Activated naive CD4-positive, alpha-beta T cell treated with anti-CD3 and anti-CD28 coated beads, Interleukin-2, amount 50 U/mL, for 24 hours (primary cell): ENCODE measurements at regions not wholly inside any gene's neighbourhood (a gene's known extent, or its start where the extent isn't known, plus 50 kb on each side); places are given as distances from the start of the nearest gene placed in this dataset.
"Not testable (repeated sequence)": the region's sequence is repeated elsewhere in the genome, so short reads cannot be mapped to it uniquely, and the experiment has no call there.

Experiments used
- H3K27ac Mint-ChIP-seq: one replicate; pipeline ENCODE4 v1.8.0; 2021; ENCODE audit warnings: mild to moderate bottlenecking, mixed read lengths
- H3K27me3 Mint-ChIP-seq: one replicate; pipeline ENCODE4 v1.8.0; 2021; ENCODE audit warnings: mixed read lengths
- H3K36me3 Mint-ChIP-seq: one replicate; pipeline ENCODE4 v1.8.0; 2021; ENCODE audit warnings: mixed read lengths
- H3K4me1 Mint-ChIP-seq: one replicate; pipeline ENCODE4 v1.8.0; 2021; ENCODE audit warnings: mixed read lengths
- H3K4me3 Mint-ChIP-seq: one replicate; pipeline ENCODE4 v1.8.0; 2021; ENCODE audit warnings: mild to moderate bottlenecking, mixed read lengths
- H3K9me3 Mint-ChIP-seq: one replicate; pipeline ENCODE4 v1.8.0; 2021; ENCODE audit warnings: mixed read lengths

DNA sequence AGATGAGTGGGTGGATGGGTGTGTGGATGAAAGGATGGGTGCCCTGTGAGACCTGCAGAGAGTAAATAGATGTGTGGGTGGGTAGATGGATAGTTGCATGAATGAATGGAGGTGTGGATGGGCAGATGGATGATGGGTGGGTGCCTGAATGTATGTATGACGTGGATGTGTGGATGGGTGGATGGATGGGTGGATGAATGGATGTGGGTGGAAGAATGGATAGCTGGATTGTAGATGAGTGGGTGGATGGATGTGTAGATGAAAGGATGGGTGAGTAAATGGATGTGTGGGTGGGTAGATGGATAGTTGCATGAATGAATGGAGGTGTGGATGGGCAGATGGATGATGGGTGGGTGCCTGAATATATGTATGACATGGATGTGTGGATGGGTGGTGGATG is 374.7 kb downstream of the BRD1 start:
- H3K4me3 Mint-ChIP-seq, H3K27ac Mint-ChIP-seq, H3K4me1 Mint-ChIP-seq, H3K9me3 Mint-ChIP-seq, H3K36me3 Mint-ChIP-seq: not testable (repeated sequence)
- H3K27me3 Mint-ChIP-seq, result peaks cover 16% of the 10 kb centered on the region

DNA sequence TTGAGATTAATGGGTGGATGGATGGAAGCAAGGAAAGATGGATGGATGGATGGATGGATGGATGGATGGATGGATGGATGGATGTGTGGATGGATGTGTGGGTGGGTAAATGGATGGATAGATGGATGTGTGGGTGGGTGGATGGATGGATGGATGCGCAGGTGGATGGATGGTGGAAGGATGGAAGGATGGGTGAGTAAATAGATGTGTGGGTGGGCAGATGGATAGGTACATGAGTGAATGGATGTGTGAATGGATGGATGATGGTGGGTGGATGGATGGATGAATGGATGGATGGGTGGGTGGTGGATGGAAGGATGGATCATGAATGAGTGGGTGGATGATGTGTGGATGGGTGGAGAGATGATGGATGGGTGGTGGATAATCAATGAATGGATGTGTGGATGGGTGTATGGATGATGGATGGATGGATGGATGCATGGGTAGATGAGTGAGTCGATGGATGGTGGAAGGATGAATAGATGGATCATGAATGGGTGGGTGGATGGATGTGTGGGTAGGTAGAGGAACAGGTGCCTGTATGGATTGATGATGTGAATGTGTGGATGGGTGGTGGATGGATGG is 375.2 kb downstream of the BRD1 start:
- Mint-ChIP-seq H3K36me3 (no peaks in the 10 kb centered on the region), H3K27me3 (peaks cover 19% of the 10 kb centered on the region), H3K4me1 (no peaks in the 10 kb centered on the region), H3K4me3 (no peak overlapping the region), H3K9me3 (no peaks in the 10 kb centered on the region), H3K27ac (no peak overlapping the region)

- Mint-ChIP-seq H3K36me3 (no peaks in the 10 kb centered on the region), H3K9me3 (no peaks in the 10 kb centered on the region), H3K27ac (no peak overlapping the region), H3K27me3 (peaks cover 21% of the 10 kb centered on the region), H3K4me1 (no peaks in the 10 kb centered on the region), H3K4me3 (no peak overlapping the region)
Measured at GRCh38 chr22:49451070-49451840, 376.4 kb downstream of the BRD1 start.

- no peaks in the 10 kb centered on the region for H3K36me3 Mint-ChIP-seq
- no peaks in the 10 kb centered on the region for H3K9me3 Mint-ChIP-seq
- no peak overlapping the region for H3K4me3 Mint-ChIP-seq
- peaks cover 23% of the 10 kb centered on the region for H3K27me3 Mint-ChIP-seq
- no peak overlapping the region for H3K27ac Mint-ChIP-seq
- H3K4me1 Mint-ChIP-seq, result no peaks in the 10 kb centered on the region
Measured at GRCh38 chr22:49450498-49450897, 377.2 kb downstream of the BRD1 start.

GRCh38 chr22:49449811-49450446 is 377.7 kb downstream of the BRD1 start:
- peaks cover 22% of the 10 kb centered on the region for H3K27me3 Mint-ChIP-seq
- no peak overlapping the region for H3K27ac Mint-ChIP-seq
- no peak overlapping the region for H3K4me3 Mint-ChIP-seq
- no peaks in the 10 kb centered on the region for H3K4me1 Mint-ChIP-seq
- H3K36me3 Mint-ChIP-seq, result no peaks in the 10 kb centered on the region
- no peaks in the 10 kb centered on the region for H3K9me3 Mint-ChIP-seq

- H3K36me3 Mint-ChIP-seq, result no peaks in the 10 kb centered on the region
- no peaks in the 10 kb centered on the region for H3K4me1 Mint-ChIP-seq
- H3K9me3 Mint-ChIP-seq, result no peaks in the 10 kb centered on the region
- H3K4me3 Mint-ChIP-seq, result no peak overlapping the region
- H3K27me3 Mint-ChIP-seq, result peaks cover 22% of the 10 kb centered on the region
- H3K27ac Mint-ChIP-seq, result no peak overlapping the region
Measured at GRCh38 chr22:49449377-49449776, 378.3 kb downstream of the BRD1 start.

DNA sequence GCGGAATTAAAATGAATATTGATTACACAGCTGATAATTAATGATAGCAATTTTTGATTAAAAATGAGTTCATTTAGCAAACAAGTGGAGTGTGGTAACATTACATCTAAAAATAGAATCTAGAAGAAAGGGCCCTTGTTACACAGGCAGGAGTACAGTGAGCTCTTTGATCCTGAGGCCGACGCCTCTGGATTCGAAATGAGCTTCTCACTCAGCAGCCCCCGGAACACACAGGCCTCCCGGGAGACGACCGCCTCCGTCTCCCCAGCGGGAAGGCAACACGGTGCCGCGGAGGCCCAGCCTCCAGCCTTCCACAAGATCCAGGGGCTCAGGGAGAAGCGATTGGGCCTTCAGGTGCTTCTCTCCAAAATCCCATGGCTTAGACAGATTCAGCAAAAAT is 379.1 kb downstream of the BRD1 start:
- Mint-ChIP-seq H3K4me3 (no peak overlapping the region), H3K27ac (no peak overlapping the region), H3K27me3 (peaks cover 22% of the 10 kb centered on the region), H3K4me1 (no peaks in the 10 kb centered on the region), H3K36me3 (no peaks in the 10 kb centered on the region), H3K9me3 (no peaks in the 10 kb centered on the region)

GRCh38 chr22:49447837-49448236 is 379.8 kb downstream of the BRD1 start:
- H3K4me3 Mint-ChIP-seq, result no peak overlapping the region
- peaks cover 23% of the 10 kb centered on the region for H3K27me3 Mint-ChIP-seq
- H3K36me3 Mint-ChIP-seq, result no peaks in the 10 kb centered on the region
- no peak overlapping the region for H3K27ac Mint-ChIP-seq
- H3K4me1 Mint-ChIP-seq, result no peaks in the 10 kb centered on the region
- no peaks in the 10 kb centered on the region for H3K9me3 Mint-ChIP-seq

DNA sequence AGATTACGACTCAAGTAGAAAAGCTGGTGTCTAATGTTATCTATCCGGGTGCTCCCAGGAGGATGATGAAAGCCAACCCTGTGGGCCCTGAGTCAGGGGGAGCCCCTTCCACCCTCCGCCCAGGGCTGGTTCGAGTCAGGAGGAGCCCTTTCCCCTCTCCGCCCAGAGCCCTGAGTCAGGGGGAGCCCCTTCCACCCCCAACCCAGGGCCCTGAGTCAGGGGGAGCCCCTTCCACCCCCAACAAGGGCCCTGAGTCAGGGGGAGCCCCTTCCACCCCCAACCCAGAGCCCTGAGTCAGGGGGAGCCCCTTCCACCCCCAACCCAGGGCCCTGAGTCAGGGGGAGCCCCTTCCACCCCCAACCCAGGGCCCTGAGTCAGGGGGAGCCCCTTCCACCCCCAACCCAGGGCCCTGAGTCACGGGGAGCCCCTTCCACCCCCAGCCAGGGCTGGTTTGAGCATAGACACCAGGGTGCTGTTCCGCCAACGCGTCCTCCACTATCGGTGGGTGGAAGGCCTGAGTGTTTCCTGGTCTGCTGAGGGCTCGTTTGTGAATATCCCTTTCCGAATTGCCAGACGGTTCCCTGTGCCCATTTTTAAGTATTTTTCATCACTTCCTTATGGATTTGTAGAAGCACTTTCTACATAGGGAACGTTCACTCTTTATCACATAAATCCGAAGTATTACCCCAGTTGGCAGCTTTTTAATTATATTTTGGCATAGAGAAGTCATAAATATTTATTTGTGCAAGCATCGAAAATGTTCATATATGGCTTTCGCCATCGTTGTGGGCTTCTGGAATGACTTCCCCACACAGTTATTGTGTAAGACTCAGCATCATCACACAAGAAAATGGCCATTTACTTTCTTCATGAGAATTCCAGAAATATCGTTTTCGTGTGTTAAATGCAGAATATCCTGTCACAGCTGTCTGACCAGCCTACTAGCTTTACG is 380.6 kb downstream of the BRD1 start:
- Mint-ChIP-seq H3K9me3 (no peaks in the 10 kb centered on the region), H3K4me3 (no peak overlapping the region), H3K36me3 (no peaks in the 10 kb centered on the region), H3K27ac (no peak overlapping the region), H3K27me3 (peaks cover 24% of the 10 kb centered on the region), H3K4me1 (no peaks in the 10 kb centered on the region)

DNA sequence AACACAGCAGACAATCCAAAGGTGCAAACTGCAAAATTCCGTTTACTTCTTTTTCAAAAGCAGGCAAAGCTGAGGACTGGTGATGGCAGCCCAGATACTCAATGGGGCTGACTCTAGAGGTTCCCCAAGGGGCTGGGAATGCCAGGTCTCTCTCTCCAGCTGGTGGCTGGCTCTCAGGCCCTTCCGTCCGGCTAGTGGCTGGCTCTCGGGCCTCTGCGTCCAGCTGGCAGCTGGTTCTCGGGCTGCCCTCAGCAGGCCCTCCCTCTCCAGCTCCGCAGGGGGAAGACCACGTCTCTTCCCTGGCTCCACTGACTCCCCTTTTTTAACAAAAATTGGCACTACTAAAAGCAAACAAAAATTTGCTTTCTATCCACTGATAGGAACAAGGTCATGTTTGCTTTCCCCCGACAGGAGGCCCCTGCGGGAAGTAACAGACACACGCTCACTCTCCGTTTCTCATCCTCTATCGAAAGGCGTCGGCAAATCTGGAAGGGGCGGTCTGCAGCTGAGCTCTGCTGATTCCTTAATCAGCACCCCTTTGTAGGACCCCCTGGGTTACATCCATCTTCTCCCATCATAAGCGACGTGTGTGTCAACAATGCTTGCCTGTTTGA is 381.4 kb downstream of the BRD1 start:
- Mint-ChIP-seq H3K4me1 (no peaks in the 10 kb centered on the region), H3K36me3 (no peaks in the 10 kb centered on the region), H3K27ac (no peak overlapping the region), H3K9me3 (no peaks in the 10 kb centered on the region), H3K27me3 (peaks cover 24% of the 10 kb centered on the region), H3K4me3 (no peak overlapping the region)

GRCh38 chr22:49444781-49445180 is 382.9 kb downstream of the BRD1 start:
- Mint-ChIP-seq H3K9me3 (no peaks in the 10 kb centered on the region), H3K4me1 (no peaks in the 10 kb centered on the region), H3K36me3 (no peaks in the 10 kb centered on the region), H3K27ac (no peak overlapping the region), H3K4me3 (no peak overlapping the region), H3K27me3 (peaks cover 20% of the 10 kb centered on the region)

DNA sequence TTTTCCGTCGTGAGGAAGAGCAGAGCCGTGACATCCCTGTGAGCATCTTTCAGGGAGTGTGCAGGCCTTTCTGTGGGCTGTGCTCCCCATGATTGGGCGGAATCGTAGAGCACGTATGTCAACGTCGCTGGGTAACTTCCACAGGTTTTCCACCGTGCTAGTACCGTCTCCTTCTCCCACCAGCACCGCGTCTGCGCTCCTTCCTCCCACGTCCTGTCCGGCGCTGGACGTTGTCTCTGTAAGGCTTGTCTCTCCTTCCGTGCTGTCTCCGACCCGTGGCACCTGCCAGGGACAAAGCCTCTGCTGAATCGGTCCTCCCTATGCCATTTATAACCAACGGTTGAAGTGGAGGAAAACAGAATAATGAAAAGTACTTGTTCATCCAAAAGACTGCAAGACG is 386.7 kb downstream of the BRD1 start:
- H3K4me3 Mint-ChIP-seq, result no peak overlapping the region
- no peaks in the 10 kb centered on the region for H3K9me3 Mint-ChIP-seq
- H3K27ac Mint-ChIP-seq, result no peak overlapping the region
- H3K36me3 Mint-ChIP-seq, result no peaks in the 10 kb centered on the region
- no peaks in the 10 kb centered on the region for H3K4me1 Mint-ChIP-seq
- peaks cover 8% of the 10 kb centered on the region for H3K27me3 Mint-ChIP-seq

DNA sequence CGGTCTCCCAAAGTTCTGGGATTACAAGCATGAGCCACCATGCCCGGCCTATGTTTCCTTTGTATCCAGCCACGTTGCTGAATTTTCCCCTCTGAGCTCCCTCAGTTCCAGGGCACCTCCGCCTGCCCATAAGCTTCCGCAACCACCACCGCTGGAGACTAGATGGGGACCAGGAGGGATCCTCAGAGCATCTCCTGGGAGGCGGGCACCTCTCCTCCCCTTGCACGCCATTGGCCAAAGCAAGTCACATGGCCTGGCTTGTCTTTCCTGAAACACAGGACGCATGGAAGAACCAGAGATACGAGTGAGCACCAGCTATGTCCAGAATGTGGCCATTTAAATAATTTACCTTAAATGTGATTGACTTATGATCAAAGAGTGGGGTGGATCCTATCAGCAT is 388.3 kb downstream of the BRD1 start:
- H3K27me3 Mint-ChIP-seq, result peaks cover 10% of the 10 kb centered on the region
- H3K4me1 Mint-ChIP-seq, result no peaks in the 10 kb centered on the region
- no peaks in the 10 kb centered on the region for H3K9me3 Mint-ChIP-seq
- H3K4me3 Mint-ChIP-seq, result no peak overlapping the region
- no peaks in the 10 kb centered on the region for H3K36me3 Mint-ChIP-seq
- H3K27ac Mint-ChIP-seq, result no peak overlapping the region

DNA sequence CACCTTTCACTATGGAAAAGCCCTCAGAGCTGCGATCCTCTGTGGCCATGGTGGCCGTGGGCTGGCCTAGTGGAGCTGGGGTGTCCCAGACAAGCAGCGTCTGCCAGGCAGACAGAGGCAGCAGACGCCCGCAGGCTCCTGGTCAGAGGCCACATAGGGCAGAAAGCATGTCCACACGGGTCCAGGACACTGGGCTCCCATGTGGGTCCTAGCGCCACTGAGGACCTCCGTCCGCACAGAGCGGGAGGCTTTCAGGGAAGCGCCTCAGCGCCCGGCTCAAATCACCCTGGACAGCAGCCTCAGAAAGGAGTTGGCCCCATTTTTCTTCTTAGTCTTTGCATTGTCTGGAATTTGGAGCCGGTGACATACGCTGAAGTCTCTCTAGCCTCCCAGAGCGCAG is 389.7 kb downstream of the BRD1 start:
- no peaks in the 10 kb centered on the region for H3K4me1 Mint-ChIP-seq

GRCh38 chr22:49437356-49437755 is 390.3 kb downstream of the BRD1 start:
- Mint-ChIP-seq H3K4me3 (no peak overlapping the region), H3K9me3 (no peaks in the 10 kb centered on the region), H3K36me3 (no peaks in the 10 kb centered on the region), H3K27ac (no peak overlapping the region), H3K27me3 (peaks cover 8% of the 10 kb centered on the region), H3K4me1 (no peaks in the 10 kb centered on the region)

More for the DNA sequence above, 389.7 kb downstream of the BRD1 start:
- Mint-ChIP-seq H3K9me3 (no peaks in the 10 kb centered on the region), H3K27ac (no peak overlapping the region), H3K4me3 (no peak overlapping the region), H3K36me3 (no peaks in the 10 kb centered on the region), H3K27me3 (peaks cover 10% of the 10 kb centered on the region)
